Ishikawa (cell line): ENCODE measurements at regions not wholly inside any gene's neighbourhood (a gene's known extent, or its start where the extent isn't known, plus 50 kb on each side); places are given as distances from the start of the nearest gene placed in this dataset.

ENCODE experiments used
- CEBPB ChIP-seq: IDR thresholded peaks from 2 replicates; pipeline ENCODE4 v1.6.1; 2012
- CREB1 ChIP-seq: IDR thresholded peaks from 2 replicates; pipeline ENCODE4 v1.6.1; 2012; ENCODE audit warnings: low read depth
- EGR1 ChIP-seq: IDR thresholded peaks from 2 replicates; pipeline ENCODE4 v1.6.1; 2012
- EP300 ChIP-seq: IDR thresholded peaks from 2 replicates; pipeline ENCODE4 v1.6.1; 2012; ENCODE audit warnings: borderline replicate concordance
- FOXM1 ChIP-seq: IDR thresholded peaks from 2 replicates; pipeline ENCODE4 v1.6.1; 2012; ENCODE audit warnings: low read depth, borderline replicate concordance
- MAX ChIP-seq: IDR thresholded peaks from 2 replicates; pipeline ENCODE4 v1.6.1; 2012
- NFIC ChIP-seq: IDR thresholded peaks from 2 replicates; pipeline ENCODE4 v1.6.1; 2012
- RAD21 ChIP-seq: IDR thresholded peaks from 2 replicates; pipeline ENCODE4 v1.6.1; 2012; ENCODE audit warnings: low read depth
- REST ChIP-seq: IDR thresholded peaks from 2 replicates; pipeline ENCODE4 v1.6.1; 2012; ENCODE audit warnings: low read depth, mild to moderate bottlenecking
- TAF1 ChIP-seq: IDR thresholded peaks from 2 replicates; pipeline ENCODE4 v1.6.1; 2012; ENCODE audit warnings: low read depth, mild to moderate bottlenecking
- TCF12 ChIP-seq: IDR thresholded peaks from 2 replicates; pipeline ENCODE4 v1.6.1; 2012; ENCODE audit warnings: low read depth
- TEAD4 ChIP-seq: IDR thresholded peaks from 2 replicates; pipeline ENCODE4 v1.6.1; 2012
- USF1 ChIP-seq: IDR thresholded peaks from 2 replicates; pipeline ENCODE4 v1.6.1; 2012
- YY1 ChIP-seq: IDR thresholded peaks from 2 replicates; pipeline ENCODE4 v1.6.1; 2012; ENCODE audit warnings: low read depth
- ZBTB7A ChIP-seq: IDR thresholded peaks from 2 replicates; pipeline ENCODE4 v1.6.1; 2012; ENCODE audit warnings: low read depth

GRCh38 chr12:93060666-93061472 lies 131.8 kb upstream of the EEA1 start:
- no peak for TF ChIP-seq EP300
- TF ChIP-seq EGR1, result no peak
- TF ChIP-seq REST, result no peak
- TF ChIP-seq FOXM1, result no peak
- TF ChIP-seq TEAD4, result no peak
- no peak for TF ChIP-seq ZBTB7A
- no peak for TF ChIP-seq CREB1
- no peak for TF ChIP-seq USF1
- TF ChIP-seq TAF1, result no peak
- no peak for TF ChIP-seq TCF12
- no peak for TF ChIP-seq CEBPB
- no peak for TF ChIP-seq YY1
- no peak for TF ChIP-seq MAX
- no peak for TF ChIP-seq RAD21
- no peak for TF ChIP-seq NFIC

- no peak for TF ChIP-seq YY1
- no peak for TF ChIP-seq REST
- no peak for TF ChIP-seq USF1
- no peak for TF ChIP-seq FOXM1
- TF ChIP-seq EGR1, result no peak
- TF ChIP-seq TCF12, result no peak
- TF ChIP-seq TEAD4, result no peak
- TF ChIP-seq CEBPB, result no peak
- no peak for TF ChIP-seq ZBTB7A
Observed at GRCh38 chr12:93061473-93062419, 132.7 kb upstream of the EEA1 start.

GRCh38 chr12:93065896-93066295 lies 136.8 kb upstream of the EEA1 start:
- TF ChIP-seq ZBTB7A (no peak), FOXM1 (no peak), EP300 (no peak), TCF12 (no peak), RAD21 (no peak), USF1 (no peak), CEBPB (no peak), YY1 (no peak), TAF1 (no peak), MAX (no peak)

GRCh38 chr12:93072340-93072739 lies 143.2 kb upstream of the EEA1 start:
- TF ChIP-seq REST, result no peak
